Jurkat, Clone E6-1 (cell line): ENCODE measurements at regions not wholly inside any gene's neighbourhood (a gene's known extent, or its start where the extent isn't known, plus 50 kb on each side); places are given as distances from the start of the nearest gene placed in this dataset.

Source experiments
- DNase-seq: peaks from one replicate; pipeline ENCODE4 v3.0.0-alpha.2; 2011; ENCODE audit warnings: low read depth, low spot score
- H3K4me3 ChIP-seq: 2 replicates; pipeline ENCODE4 v1.5.1; 2011; ENCODE audit warnings: mild to moderate bottlenecking, low read length, control low read depth, moderate library complexity

DNA sequence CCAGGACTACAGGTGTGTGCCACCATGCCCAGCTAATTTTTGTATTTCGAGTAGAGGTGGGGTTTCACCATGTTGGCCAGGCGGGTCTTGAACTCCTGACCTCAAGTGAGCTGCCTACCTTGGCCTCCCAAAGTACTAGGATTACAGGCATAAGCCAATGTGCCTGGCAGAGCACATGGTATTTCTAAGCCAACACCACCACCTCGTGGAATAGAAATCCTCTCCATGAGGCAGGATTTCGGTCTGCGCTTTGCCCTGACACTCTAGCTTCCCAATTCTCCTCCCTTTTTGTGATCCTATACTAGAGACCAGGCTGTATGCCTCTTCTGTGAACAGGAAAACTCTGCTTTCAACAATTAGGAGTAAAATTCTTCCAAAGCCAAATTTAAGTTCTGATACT lies 372.2 kb downstream of the VGLL3 start:
- no peak for DNase-seq
- H3K4me3 ChIP-seq: no peak overlapping the region

- no peak overlapping the region for H3K4me3 ChIP-seq
- no peak for DNase-seq
Observed at GRCh38 chr3:86605166-86605565, 385.8 kb downstream of the VGLL3 start.

DNA sequence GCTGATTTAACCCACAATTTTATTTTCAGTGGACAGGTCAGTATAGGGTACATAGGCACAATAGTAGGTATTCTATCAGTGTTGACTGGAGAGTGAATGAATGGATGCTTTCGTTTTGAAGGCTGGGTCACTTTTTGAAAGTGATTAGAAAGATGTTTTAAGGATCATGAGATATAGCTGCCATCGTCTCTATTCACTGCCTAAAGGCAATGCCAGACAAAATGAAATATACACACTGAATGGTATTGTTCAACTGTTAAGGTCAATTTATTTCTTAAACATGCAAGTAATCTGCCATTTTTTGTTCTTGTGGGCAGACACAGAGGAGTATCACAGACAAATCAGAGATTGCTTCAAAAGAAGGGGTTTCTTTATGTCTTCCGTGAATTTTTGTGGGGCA lies 395.3 kb downstream of the VGLL3 start:
- DNase-seq: no peak
- H3K4me3 ChIP-seq: no peak overlapping the region

- DNase-seq: no peak
Observed at GRCh38 chr3:86594838-86595237, 396.1 kb downstream of the VGLL3 start.

GRCh38 chr3:86578071-86578470 lies 412.9 kb downstream of the VGLL3 start:
- H3K4me3 ChIP-seq: no peak overlapping the region

More at GRCh38 chr3:86594838-86595237, 396.1 kb downstream of the VGLL3 start:
- no peak overlapping the region for H3K4me3 ChIP-seq

GRCh38 chr3:86563400-86563970 lies 427.5 kb downstream of the VGLL3 start:
- peak; percentile 40 for DNase-seq

More at GRCh38 chr3:86578071-86578470, 412.9 kb downstream of the VGLL3 start:
- no peak for DNase-seq

GRCh38 chr3:86562090-86562489 lies 428.9 kb downstream of the VGLL3 start:
- DNase-seq: no peak
- no peak overlapping the region for H3K4me3 ChIP-seq

More at GRCh38 chr3:86563400-86563970, 427.5 kb downstream of the VGLL3 start:
- H3K4me3 ChIP-seq: no peak overlapping the region

DNA sequence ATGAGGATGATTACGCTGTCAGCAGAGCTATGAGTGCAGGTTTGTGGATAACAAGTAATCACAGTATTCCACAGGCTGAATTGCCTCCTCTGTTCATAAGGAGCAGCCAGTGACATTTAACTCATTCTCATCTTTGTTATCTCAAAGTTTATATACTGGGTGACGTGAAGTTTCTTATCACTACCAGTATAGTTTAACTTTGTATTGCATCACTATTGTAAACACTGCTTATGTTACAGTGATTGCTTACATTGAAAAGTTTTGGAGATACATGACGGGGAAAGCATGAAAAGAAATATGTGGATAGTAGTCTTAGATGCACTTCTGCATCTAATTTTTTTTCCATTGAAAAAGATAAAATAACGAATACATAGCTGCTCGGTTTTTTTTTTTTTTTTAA lies 429.7 kb downstream of the VGLL3 start:
- H3K4me3 ChIP-seq: no peak overlapping the region
- DNase-seq: no peak

GRCh38 chr3:86554383-86554782 lies 436.6 kb downstream of the VGLL3 start:
- DNase-seq: no peak
- no peak overlapping the region for H3K4me3 ChIP-seq

DNA sequence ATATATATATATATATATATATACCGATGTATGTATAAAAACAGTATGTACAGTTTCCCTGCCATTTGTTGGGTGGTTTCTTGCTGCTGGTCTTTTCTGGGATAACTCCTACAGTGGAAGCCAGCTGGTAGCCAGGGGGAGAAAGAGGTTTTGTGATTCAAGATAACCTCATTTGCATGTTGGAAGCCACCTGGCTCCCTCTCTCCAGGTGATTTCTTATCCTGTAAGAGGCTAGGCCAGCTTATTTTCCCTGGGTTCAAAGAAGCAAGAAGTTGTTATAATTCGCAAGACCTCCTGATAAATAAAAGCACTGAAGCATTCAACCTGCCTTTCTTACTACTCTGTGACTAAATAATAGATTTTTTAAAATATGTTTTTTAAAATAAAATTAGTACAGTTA lies 443.3 kb downstream of the VGLL3 start:
- DNase-seq: no peak
- H3K4me3 ChIP-seq: no peak overlapping the region

- DNase-seq: no peak
Observed at GRCh38 chr3:86537171-86537570, 453.8 kb downstream of the VGLL3 start.

DNA sequence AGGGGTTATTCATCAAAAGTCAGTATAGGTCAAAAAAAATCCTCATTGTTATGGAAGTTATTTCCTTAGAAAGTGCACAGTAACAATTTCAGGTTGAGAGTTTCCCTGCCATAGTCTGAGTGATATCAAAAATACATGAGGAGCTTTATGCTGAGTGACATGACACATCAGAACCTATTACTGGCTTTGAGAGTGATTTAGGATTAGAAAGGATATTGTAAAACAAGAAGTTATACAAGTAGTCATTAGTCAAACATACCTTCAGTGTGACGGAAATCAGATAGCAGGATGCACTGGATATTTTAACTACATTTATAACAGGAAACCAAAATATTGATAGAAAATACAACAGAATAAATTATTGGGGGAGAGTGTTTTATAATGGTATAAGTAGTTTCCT lies 471.1 kb downstream of the VGLL3 start:
- H3K4me3 ChIP-seq: no peak overlapping the region
- DNase-seq: no peak

More at GRCh38 chr3:86537171-86537570, 453.8 kb downstream of the VGLL3 start:
- no peak overlapping the region for H3K4me3 ChIP-seq

GRCh38 chr3:86481636-86482035 lies 509.3 kb downstream of the VGLL3 start:
- H3K4me3 ChIP-seq: no peak overlapping the region
- DNase-seq: no peak

DNA sequence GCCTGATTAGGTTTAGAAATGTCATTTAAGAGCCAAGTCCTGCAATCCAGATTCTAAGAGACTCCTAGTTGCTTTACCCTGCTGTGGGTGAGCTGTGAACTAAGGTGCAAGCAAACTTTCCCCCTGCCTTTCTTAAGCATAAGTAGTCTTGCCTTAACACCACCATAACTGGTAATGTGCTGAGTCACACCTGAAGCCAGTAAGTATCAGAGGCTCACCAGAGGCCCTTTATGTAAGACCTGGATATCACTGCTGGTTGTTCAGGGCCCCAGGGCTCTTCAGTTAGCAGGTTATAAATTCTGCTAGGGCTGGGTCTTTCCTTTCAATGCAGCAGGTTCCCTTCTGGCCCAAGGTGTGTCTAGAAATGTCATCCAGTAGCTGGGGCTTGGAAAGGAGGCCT lies 509.9 kb downstream of the VGLL3 start:
- no peak overlapping the region for H3K4me3 ChIP-seq
- no peak for DNase-seq

DNA sequence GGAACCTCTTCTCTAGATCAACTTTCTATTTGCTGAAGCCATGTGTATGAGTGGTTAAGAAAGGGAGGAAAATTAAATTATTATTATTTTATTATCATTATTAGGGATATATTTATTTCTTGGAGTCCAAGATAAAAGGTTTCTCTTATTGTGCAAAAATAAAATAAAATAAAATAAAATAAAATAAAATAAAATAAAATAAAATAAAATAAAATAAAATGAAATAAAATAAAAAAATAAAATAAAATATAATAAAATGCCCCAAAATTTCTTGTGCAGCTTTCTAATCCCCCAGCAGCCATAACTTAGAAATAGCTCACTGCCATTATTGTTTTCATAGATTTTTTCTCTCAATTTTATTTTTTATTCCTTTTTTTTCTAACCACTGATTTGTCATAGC lies 526.8 kb downstream of the VGLL3 start:
- H3K4me3 ChIP-seq: no peak overlapping the region
- DNase-seq: no peak

GRCh38 chr3:86451749-86452148 lies 539.2 kb downstream of the VGLL3 start:
- no peak overlapping the region for H3K4me3 ChIP-seq
- DNase-seq: no peak

- H3K4me3 ChIP-seq: no peak overlapping the region
- DNase-seq: no peak
Observed at GRCh38 chr3:86438544-86438943, 552.4 kb downstream of the VGLL3 start.

DNA sequence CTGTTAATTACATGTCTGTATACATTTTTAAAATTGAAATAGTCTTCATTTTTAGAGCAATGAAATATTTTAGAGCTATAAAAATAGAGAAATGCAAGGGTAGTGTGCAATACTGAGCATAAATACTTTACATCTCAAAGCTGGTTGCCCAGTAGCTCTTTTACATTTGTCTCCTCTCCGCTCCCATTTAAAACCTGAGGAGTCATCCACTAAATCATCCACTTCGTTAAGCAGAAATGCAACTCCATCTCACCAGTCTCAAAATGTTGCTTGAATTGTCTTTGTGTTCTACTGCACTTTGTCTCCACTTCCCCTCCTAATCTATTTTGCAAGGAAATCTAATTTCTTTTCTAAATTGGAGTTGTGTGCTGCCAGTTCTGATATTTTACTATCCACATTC lies 563.6 kb downstream of the VGLL3 start:
- DNase-seq: no peak

DNA sequence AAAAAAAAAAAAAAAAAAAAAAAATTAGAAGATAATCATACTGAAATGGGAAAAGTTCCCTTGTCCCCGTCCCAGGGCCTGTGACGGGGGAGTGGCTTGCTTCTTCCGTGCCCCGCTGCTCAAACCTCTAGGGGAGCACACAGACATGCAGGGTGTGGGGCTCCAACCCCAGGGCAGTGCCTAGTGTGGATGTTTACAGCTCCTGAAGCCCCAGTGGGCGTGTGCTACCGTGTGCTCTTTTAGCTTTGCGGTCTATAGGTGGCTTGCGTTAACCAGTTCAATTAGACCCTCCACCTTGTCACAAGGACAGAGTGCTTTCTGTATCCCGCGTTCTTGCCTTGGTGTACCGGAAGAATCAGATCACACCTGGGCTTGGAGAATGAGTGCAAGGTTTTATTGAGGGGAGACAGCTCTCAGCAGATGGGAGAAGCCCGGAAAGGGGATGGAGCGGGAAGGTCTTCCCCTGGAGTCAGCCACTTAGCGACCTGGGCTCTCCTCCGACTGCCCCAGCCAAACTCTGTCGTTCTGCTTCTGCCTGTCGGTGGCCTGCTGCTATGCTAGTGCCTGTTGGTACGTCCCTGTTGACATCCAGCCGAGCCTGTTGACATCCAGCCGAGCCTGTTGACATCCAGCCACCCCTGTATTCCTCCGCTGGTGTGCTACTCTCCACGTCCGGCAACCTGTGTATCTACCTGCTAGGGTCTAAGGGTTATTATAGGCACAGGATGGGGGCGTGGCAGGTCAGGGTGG lies 569.8 kb downstream of the VGLL3 start:
- DNase-seq: no peak
- H3K4me3 ChIP-seq: no peak overlapping the region

More for the DNA sequence above, 563.6 kb downstream of the VGLL3 start:
- no peak overlapping the region for H3K4me3 ChIP-seq

DNA sequence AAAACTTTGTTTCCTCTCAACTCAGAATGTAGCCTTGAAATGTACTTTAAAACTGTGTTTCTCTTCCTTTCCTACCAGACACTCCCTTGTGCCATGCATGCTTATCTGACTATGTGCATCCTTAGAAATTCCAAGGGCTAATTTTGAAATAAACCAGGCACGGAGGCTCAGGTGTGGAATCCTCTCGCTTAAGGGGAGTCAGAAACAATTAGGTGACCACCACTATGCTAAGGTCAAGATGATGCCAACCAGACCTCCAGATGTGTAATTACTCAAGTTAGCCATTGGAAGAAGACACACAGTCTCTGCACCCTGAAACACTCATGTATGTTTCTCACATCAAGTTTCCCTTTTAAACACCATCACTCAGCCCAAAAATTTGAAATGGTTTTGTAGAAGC lies 572.1 kb downstream of the VGLL3 start:
- no peak for DNase-seq
- H3K4me3 ChIP-seq: no peak overlapping the region

DNA sequence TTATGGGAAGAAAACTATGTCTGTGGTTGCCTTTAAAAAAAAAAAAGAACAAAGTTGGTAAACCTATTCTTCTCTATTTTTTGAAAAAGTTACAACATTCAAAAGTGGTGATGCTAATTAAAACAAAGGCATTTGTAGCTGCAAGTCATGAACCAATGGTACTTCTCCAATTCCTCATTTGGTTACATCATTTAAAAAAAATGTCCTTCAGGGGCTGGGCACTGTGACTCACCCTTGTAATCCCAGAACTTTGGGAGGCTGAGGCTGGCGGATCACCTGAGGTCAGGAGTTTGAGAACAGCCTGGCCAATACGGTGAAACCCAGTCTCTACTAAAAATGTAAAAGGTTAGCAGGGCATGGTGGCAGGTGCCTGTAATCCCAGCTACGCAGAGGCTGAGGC lies 574.6 kb downstream of the VGLL3 start:
- no peak for DNase-seq

More for the DNA sequence above, 574.6 kb downstream of the VGLL3 start:
- no peak overlapping the region for H3K4me3 ChIP-seq
